OCI-M1 (cell line): ENCODE measurements at regions not wholly inside any gene's neighbourhood (a gene's known extent, or its start where the extent isn't known, plus 50 kb on each side); places are given as distances from the start of the nearest gene placed in this dataset.

Experiments
- DNase-seq: peaks from one replicate; lab custom pipeline; 2025; lab: John Stamatoyannopoulos, UW

DNA sequence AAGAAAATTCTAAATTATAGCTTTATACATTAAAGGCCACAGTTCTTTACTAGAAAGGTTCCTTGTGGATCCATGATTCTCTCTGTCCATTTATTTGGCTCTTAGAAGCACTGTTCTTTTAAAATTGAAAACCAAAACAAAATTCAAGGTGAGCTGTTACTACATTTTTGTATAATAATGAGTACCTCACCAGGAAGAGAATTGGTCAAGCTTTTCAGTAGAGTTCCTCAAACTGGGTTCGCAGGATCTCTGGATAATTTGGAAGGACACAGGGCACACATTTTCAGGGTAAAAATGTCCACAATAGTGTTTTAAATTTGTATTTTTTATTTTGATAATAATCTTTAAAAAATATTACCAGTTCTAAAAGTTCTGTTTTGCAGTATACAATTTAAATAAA, 93.0 kb downstream of the PPP1R3A start:
- no peak for DNase-seq

DNA sequence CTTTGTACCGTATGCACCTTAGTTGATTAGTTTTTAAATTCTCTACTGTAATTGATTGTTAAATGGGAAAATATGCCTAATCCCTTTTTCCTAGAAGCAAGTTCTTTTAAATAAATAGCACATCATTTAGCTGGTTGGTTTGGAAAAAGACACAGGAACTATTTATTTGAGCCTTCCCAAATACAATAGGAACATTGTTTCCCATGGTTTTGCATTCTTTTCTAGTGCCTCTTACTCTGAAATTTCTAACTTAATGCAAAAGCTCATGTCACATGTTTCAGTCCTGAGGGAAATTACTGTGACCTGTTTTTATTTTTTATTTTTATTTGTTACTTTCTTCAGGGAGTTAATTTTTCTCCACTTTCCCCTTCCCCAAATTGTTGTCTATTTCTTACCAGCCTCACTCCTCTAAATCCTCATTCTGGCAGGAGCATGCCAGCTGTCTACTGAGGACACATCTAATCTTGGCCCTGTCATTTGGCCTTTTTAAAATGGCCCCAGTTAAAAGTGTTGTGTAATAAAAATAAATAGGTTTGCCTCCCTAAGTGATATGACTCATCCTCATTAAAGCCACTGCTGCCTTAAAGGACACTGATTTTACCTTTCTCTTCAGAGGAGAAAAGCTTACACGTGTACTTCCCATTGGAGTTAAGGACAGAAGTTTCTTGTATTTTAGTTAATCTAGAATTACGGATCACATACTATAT, 94.5 kb downstream of the PPP1R3A start:
- DNase-seq: no peak

DNA sequence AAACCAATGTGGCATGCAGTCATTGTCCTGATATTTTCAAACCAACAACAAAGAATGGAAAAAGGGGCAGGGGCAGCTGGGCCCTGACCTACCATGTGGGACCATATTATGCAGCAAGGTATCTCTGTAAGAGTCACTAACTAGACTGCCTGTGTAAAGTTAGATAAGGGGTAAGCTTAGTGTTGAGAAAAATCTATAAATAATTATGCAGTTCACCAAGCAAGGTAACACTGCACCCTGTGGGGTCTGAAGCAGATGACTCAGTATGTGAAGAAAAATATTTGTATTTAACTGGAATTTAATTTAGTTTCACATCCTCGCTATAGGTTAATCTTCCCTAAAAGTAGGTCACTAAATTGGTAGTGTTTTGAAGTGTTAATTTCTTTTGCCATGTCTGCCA, 99.3 kb downstream of the PPP1R3A start:
- no peak for DNase-seq

DNA sequence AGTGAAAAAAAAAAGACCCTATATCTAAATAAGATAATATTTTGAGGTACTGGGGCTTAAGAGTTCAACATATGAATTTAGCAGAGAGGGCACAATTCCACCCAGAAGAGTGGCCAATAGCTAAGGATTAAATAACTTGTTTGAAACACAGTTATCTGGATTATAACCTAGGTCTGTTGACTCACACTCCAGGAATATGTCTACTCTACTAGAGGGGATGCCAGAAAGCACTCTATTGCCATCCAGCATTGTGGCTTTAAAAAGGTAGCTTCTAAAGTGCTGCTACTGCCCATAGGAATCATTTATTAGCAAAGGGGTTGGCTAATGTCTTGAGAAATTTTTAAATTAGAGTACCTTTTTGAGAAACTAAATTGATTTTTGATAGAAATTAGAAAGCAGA, 102.2 kb downstream of the PPP1R3A start:
- no peak for DNase-seq

DNA sequence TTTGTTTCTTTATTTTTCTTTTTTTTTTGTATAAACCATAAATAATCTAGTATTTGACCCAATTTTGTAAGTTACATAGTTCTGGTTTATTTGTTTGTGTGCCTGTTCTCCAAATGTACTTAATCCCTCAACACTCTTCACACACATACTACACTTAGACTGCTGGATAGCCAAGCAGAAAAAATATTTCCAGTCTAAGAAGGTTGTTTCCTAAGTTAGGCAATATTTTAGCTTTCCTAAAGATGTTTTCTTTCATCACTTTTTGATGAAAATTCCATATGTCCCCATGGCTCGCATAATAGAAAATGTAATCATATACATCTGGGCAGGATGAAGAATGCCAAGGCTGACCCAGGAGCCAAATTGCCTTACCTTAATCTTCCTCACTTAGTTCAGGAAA, 105.3 kb downstream of the PPP1R3A start:
- no peak for DNase-seq

DNA sequence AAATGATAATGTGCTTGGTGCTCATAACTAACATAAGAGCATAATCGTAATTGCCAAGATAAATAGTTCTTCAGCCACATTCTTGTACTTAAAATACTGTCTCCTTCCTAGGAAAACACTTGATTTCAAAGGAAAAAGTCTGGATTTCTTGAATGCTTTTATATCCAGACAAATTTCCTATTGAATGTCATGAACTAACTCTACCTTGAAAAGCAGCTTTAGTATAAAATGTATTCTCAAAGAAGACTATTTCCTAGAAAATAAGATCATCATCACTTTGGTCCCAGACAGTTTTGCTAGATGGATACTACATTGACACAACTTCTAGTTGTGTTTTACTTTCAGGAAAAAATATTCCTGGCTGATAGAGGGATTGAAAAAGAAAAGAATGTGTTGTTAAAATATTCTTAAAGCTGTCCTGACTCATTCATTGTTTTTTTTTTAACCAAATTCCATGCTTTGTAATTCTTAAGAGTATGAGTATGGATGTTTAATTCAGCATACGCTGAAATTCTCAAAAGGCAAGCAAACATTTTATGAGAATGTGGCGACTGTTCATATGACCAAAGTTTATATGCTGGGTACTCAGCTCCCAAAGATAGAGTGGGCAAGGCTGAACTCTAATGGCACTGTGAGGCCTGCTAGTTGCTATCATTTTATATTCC, 106.1 kb downstream of the PPP1R3A start:
- DNase-seq: no peak

DNA sequence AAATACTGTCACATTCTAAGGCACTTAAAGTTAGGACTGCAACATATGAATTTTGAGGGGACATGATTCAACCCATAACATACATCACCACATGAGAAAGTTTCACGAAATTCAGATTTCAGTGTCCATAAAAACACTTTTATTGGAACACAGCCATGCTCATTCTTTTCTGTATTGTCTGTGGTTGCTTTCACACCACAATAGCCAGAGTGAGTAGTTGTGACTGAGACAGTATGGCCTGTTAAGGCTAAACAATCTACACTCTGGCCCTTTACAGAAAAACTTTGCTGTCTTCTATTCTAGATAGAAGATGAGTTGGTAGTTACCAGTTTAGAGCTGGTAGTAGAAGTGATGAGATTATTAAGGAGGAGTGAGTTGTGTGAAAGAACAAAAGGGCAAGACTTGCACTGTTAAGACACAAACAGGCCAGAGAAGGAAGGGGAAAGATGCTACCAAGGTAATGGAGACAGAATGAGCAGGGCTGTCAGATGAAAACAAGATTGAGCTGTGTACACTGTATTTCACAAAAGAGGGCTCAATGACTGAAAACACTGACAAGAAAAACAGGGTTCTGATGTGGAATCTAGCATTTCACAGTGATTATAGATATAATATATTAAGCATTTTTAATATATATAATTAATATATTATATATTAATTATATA, 108.6 kb downstream of the PPP1R3A start:
- no peak for DNase-seq

DNA sequence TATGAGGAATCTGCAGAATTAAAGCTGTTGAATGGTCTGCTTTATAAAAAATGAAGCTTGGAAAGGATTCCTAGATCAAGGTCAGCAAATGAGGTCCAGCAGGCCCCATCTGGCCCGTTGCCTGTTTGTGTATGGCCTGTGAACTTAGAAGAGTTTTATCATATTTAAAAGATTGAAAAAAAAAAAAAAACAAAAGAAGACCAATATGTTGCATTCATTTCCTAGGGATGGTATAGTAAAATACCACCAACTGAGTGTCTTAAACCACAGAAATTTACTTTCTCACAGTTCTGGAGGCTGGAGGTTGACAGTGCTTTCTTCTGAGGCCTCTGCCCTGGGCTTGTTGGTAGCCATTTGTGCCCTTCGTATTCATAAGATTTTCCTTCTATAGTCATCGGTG, 109.2 kb downstream of the PPP1R3A start:
- no peak for DNase-seq

DNA sequence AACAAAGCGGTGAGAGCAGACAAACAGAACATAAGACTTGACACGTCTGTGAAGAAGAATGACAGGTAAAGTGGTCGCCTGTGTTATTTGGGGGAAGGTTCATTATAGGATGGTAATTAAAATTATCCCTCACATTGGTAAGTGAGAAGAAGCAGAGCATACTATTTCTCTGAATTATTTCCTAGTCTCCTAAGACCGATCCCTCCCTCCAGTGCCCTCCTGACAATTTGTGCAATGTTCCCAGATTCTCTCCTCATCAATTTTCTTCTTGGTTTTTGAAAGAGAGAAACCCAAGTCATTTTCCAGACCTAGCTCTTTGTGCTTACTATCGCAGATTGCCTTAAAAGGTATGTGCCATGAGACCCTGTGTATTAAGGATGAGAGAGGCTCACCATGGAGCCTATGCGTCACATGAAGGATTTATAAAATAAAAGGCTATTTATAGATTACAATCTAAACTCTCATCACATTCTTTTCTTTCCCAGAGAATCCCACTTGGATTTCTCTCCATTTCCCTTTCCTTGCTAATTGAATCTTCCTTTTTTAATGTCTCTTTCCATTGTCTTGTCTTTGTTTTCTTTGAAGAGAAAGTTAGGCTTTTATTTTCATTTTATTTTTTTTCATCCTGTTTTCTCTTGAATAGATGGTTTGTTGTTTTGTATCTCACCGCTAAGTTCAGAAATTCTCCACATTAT, 112.0 kb downstream of the PPP1R3A start:
- no peak for DNase-seq

DNA sequence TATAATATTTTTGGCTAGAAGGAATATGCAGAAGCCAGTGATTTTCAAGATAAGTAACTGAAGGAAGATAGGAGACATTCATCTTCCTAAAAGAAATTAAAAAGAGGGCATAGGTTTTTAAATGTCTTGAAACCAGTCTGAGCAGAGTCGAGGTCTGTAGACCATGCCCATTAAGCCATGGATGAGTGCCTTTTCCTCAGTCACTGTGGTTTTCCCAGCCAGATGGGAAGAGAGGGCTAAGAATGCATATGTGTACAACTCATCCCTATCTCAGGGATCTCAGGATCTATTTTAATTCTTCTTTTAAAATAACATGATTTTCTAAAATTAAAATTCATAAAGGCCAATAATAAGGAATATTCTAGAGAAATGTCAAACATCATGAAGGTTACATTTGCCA, 112.8 kb downstream of the PPP1R3A start:
- DNase-seq: no peak

DNA sequence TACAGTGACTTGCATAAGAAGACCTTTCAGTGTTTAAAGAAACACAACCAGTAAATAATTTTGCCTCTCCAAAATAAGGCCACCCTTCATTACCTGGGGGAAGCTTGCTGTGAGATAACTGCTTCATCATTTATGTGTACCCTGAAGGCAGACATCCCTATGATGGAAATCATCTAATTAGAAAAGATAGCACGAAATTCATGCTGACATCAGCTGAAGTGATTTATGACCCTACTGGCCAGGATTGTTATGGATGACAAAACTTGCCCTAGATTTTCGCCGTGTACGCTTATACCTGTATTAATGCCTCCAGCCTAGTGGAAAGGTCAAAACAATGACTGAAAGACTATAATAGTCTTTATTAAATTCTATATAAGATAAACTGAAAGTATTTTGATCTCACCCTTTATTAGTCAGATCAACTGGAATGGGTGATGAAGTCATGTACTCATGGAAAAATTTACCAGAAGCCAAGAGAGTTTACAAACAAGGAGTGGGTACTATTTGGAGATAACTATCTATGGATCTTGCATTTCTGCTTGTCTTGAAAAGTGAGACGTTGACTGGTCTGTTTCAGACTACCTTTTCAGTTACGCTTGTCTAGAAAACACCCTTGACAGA, 114.2 kb downstream of the PPP1R3A start:
- DNase-seq: no peak

DNA sequence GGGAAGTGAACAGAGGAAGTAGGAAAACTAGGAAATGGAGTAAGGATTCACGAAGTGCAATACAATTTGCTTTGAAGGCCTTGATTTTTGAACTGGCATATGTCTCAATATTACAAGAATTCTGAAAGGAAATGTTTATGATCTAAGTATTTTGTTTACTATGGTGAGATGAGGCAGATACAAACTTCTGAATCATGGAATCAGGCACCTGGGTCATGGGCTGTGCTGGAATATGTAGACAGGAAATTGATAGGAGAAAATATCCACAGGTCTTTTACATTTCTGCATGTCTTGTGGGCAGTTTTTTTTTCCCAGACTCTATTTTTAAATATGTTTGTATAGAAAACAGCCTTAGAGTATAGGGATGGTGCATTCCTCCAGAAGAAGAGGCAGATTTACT, 117.1 kb downstream of the PPP1R3A start:
- DNase-seq: no peak

DNA sequence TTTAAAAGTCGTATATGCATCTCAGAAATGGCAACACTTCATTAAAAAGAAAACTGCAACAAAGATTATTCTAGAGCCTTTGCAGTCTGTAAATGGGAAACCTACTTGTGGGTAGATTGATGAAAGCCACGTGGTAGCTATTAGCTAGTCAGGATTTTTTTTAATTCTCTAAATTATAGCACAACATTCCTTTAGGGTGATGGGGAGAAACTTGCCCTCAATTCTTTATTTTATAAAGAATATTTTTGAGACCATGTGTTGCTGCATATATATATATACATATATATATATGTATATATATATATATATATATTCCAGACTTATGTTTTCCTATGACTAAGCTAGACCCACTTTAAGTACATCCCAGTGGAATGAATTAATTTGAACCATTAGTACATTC, 118.0 kb downstream of the PPP1R3A start:
- no peak for DNase-seq

DNA sequence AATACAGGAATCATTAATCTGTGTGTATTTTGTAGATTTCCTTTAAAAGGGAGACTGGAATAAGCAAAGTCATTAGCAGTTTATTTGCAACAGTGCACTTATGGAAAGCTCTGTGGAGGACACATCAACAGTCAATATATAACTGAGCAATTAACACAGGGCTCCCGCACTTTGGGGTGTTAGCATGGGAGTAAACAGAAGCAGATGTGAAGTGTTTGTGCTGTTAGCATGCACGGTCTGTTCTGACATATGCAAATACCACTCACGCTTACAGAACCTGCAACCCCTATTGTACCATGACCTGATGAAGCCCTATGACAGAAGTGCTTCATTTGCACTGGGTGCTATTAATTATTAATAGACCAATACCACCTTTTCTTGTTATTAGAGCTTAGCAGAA, 118.9 kb downstream of the PPP1R3A start:
- no peak for DNase-seq

DNA sequence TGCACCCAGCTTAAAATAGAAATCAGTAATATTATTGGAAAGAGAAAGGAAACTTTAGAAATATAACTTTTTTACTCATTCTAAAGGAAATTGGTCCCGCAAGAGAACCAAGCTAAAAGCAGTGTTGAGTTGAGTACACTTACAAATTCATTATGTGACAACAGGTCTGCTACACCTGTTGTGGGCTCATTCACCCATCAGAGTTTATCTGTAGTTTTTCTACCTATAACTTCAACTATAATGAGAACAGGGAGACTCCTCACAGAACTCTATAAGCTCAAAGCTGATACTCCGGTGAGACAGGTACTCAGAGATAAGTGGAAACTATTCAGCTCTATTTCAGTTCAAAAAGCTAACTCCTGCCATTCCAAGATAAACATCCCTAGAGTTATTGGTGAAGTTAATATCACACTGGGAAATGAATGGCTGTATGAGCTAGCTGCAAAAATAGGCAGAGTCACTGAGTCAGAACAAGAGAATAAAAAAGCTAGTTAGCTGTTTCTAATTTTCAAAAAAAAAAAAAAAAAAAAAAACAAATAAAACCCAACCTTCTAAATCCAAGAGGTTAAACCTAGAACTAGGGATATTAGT, 121.3 kb downstream of the PPP1R3A start:
- no peak for DNase-seq

DNA sequence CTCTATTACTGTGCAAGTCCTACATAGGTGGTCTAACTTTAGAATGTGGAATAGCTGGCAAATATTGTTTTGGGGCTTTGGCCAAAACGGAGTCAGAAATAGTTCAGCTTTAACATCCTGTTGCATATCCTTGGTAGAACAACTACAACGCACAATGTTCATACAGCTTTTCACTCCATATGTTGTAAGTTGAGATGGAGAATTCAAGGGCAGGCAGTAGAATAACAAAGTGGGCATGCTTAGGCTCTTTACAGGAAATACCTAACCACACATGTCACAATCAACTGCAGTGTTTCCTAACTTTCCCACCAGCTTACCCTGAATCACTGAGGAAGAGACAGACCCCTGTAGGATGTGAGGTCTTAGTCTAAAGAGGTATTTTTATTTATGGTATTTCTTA, 122.3 kb downstream of the PPP1R3A start:
- no peak for DNase-seq

DNA sequence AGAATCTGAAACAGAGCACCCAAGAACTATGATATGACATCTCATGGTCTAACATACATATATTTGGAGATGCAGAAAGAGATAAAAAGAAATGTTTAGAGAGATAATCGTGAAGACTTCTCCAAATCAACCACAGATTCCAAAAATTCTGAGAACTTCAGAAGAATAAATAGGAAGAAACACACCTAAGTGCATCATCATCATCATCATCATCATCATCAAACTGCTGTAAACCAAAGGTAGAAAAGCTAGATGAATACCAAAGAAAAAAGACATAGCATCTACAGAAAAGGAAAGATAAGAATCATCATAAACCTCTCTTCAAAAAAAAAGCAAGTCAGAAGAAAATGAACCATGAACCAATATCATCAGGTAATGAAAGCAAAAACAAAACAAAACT, 124.2 kb downstream of the PPP1R3A start:
- DNase-seq: no peak

DNA sequence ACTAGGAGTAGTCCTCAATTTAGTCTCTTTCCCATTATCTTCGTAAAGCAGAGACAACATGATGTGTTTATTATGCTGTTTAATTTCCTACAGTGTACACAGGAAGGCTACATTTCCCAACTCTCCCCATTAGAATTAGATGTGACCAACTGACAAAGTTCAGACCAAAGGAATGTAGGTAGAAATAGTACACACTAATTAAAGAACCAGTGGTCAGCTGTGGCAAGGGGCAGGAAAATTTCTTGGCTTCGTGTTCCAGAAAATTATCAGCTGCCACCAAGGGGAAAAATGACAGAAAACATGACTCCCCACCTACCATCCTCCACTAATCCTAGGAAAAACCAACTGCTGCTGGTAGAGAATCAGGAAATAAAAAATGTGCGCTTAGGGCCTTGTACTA, 125.6 kb downstream of the PPP1R3A start:
- no peak for DNase-seq

DNA sequence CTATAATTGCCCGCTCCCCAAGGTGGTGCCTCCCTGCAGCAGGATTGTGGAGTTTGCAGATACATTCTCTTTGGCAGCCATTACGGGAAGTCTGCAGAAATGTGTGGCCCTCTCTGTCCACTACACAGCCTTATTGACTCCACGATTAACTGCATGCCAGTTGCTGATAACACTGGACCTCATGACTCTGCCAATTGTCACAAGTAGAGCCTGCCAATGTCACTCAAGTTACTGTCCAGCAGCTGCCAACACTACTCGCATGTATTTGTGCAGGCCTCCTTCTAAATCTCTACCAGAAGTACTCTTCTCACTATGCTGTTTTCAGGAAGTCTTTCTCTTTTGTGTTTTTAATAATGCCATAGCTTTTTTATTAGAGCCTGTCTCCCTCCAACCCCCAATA, 128.8 kb downstream of the PPP1R3A start:
- DNase-seq: no peak

DNA sequence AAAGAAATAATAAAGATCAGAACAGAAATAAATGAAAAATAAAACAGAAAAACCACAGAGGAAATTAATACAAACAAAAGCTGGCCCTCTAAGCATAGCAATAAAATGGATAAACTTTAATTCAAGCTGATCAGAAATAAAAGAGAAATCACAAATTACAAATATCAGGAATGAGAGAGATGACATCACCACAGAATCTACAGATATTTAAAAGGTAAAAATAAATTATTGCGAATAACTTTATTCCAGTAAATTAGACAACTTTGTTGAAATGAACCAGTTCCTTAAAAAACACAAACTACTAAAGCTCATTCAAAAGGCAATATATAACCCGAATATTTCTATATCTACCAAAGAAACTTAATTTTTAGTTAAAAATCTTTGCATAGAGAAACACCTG, 131.7 kb downstream of the PPP1R3A start:
- no peak for DNase-seq

DNA sequence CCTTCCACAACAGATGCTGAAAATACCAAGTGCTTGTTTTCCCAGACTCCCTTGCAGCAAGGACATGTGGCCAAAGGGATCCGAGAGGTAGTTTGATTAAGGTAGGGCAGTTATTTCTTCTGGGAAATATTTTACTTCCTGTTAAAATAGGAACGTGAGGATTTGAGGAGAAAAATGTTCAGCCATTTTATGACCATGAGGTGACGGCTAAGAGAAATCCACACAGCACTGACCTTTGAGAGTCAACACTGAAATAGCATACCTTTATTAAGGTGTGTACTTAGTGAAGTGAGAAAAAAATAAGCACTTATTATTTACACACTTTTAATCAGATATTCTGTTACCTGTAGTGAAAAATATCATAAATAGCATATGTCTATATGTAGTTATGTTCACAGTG, 133.9 kb downstream of the PPP1R3A start:
- DNase-seq: no peak

DNA sequence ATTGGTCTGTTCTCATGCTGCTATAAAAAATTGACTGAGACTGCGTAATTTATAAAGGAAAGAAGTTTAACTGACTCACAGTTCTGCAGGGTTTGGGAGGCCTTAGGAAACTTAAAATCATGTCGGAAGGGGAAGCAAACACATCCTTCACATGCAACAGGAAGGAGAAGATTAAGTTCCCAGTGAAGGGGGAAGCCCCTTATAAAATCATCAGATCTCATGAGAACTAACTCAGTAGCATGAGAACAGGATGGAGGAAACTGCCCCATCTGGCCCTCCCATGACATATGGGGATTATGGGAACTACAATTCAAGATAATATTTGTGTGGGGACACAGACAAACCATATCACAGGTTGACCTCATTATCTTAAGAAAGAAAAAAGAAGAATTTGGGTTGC, 134.5 kb downstream of the PPP1R3A start:
- DNase-seq: no peak
